Karpas-422 (cell line): ENCODE measurements at regions not wholly inside any gene's neighbourhood (a gene's known extent, or its start where the extent isn't known, plus 50 kb on each side); places are given as distances from the start of the nearest gene placed in this dataset.
"Not testable (repeated sequence)": the region's sequence is repeated elsewhere in the genome, so short reads cannot be mapped to it uniquely, and the experiment has no call there.

Experiments
- DNase-seq: peaks from one replicate; pipeline ENCODE4 v3.0.0-alpha.2; 2015
- H2AFZ ChIP-seq: fragments of 200-600 bp; sonication (generic); 2 replicates; pipeline ENCODE4 v1.6.1; 2014; ENCODE audit warnings: antibody characterized with exemption, low read length, mixed read lengths
- H3K27ac ChIP-seq: fragments of 200-600 bp; sonication (generic); 2 replicates; pipeline ENCODE4 v1.5.1; 2014; ENCODE audit warnings: mild to moderate bottlenecking, low read length, moderate library complexity
- H3K27me3 ChIP-seq: fragments of 200-600 bp; sonication (generic); 2 replicates; pipeline ENCODE4 v1.6.1; 2014; ENCODE audit warnings: low read length, mixed read lengths
- H3K36me3 ChIP-seq: fragments of 200-600 bp; sonication (generic); 2 replicates; pipeline ENCODE4 v1.6.1; 2014; ENCODE audit warnings: low read length, mixed read lengths; ENCODE audit not compliant: insufficient read depth
- H3K4me1 ChIP-seq: fragments of 200-600 bp; sonication (generic); 2 replicates; pipeline ENCODE4 v1.6.1; 2014; ENCODE audit warnings: mild to moderate bottlenecking, low read length, mixed read lengths
- H3K4me2 ChIP-seq: fragments of 200-600 bp; sonication (generic); 2 replicates; pipeline ENCODE4 v1.6.1; 2014; ENCODE audit warnings: low read length, low read depth, mild to moderate bottlenecking; ENCODE audit not compliant: poor library complexity, severe bottlenecking
- H3K4me3 ChIP-seq: fragments of 200-600 bp; sonication (generic); 2 replicates; pipeline ENCODE4 v1.5.1; 2014; ENCODE audit warnings: mild to moderate bottlenecking, antibody characterized with exemption, low read length, mixed read lengths
- H3K79me2 ChIP-seq: fragments of 200-600 bp; sonication (generic); 2 replicates; pipeline ENCODE4 v1.6.1; 2014; ENCODE audit warnings: mild to moderate bottlenecking, low read length, mixed read lengths
- H3K9ac ChIP-seq: fragments of 200-600 bp; sonication (generic); 2 replicates; pipeline ENCODE4 v1.6.0; 2014; ENCODE audit warnings: low read length
- H3K9me2 ChIP-seq: fragments of 200-600 bp; sonication (generic), shearing (Covaris generic); replicated peaks from 2 replicates; pipeline ENCODE4 v1.6.0; 2014; ENCODE audit warnings: mild to moderate bottlenecking, low read length, moderate library complexity; ENCODE audit not compliant: insufficient read depth
- H3K9me3 ChIP-seq: fragments of 300-700, 200-600 bp; sonication (generic); 2 replicates; pipeline ENCODE4 v1.6.1; 2014; ENCODE audit warnings: low read length, mixed read lengths
- H4K20me1 ChIP-seq: fragments of 200-600 bp; sonication (generic); 2 replicates; pipeline ENCODE4 v1.6.1; 2014; ENCODE audit warnings: mild to moderate bottlenecking, antibody characterized with exemption, low read length, low read depth; ENCODE audit not compliant: insufficient read depth

- H4K20me1 ChIP-seq = no peaks in the 10 kb centered on the region
- H3K79me2 ChIP-seq = no peaks in the 10 kb centered on the region
- DNase-seq = no peak
- no peak overlapping the region for H2AFZ ChIP-seq
- no peaks in the 10 kb centered on the region for H3K36me3 ChIP-seq
- no peaks in the 10 kb centered on the region for H3K4me1 ChIP-seq
- no peak overlapping the region for H3K4me2 ChIP-seq
- H3K9me2 ChIP-seq = no peaks in the 10 kb centered on the region
- no peak overlapping the region for H3K4me3 ChIP-seq
- H3K9me3 ChIP-seq = peaks cover 8% of the 10 kb centered on the region; the same call in 1 of the 2 replicates
- no peak overlapping the region for H3K9ac ChIP-seq
- H3K27me3 ChIP-seq = no peaks in the 10 kb centered on the region
- H3K27ac ChIP-seq = no peak overlapping the region
These were observed 1755.4 kb upstream of the ACO1 start for GRCh38 chr9:30628915-30629567.

- Histone ChIP-seq H3K4me2 (no peak overlapping the region), H3K36me3 (no peaks in the 10 kb centered on the region), H3K27me3 (no peaks in the 10 kb centered on the region), H3K9me2 (no peaks in the 10 kb centered on the region), H4K20me1 (no peaks in the 10 kb centered on the region), H3K79me2 (no peaks in the 10 kb centered on the region), H3K9ac (no peak overlapping the region), H3K9me3 (peaks cover 4% of the 10 kb centered on the region; the same call in 1 of the 2 replicates), H3K4me1 (no peaks in the 10 kb centered on the region), H3K4me3 (no peak overlapping the region), H2AFZ (no peak overlapping the region), H3K27ac (no peak overlapping the region)
- no peak for DNase-seq
These were observed 1754.0 kb upstream of the ACO1 start for GRCh38 chr9:30630459-30630858.

GRCh38 chr9:30646639-30647038 is 1737.8 kb upstream of the ACO1 start:
- not testable (repeated sequence) for H3K9me2 ChIP-seq, H3K4me1 ChIP-seq, H2AFZ ChIP-seq, H3K27me3 ChIP-seq, H3K36me3 ChIP-seq, H4K20me1 ChIP-seq, H3K4me3 ChIP-seq, H3K9ac ChIP-seq, H3K4me2 ChIP-seq, H3K27ac ChIP-seq, DNase-seq, H3K79me2 ChIP-seq
- H3K9me3 ChIP-seq = peaks cover 20% of the 10 kb centered on the region

GRCh38 chr9:30661925-30662324 is 1722.5 kb upstream of the ACO1 start:
- DNase-seq = no peak
- Histone ChIP-seq H3K4me3 (no peak overlapping the region), H3K79me2 (no peaks in the 10 kb centered on the region), H3K9me2 (no peaks in the 10 kb centered on the region), H3K4me2 (no peak overlapping the region), H3K27me3 (no peaks in the 10 kb centered on the region), H4K20me1 (no peaks in the 10 kb centered on the region), H3K27ac (no peak overlapping the region), H3K36me3 (no peaks in the 10 kb centered on the region), H3K9ac (no peak overlapping the region), H3K9me3 (peaks cover 10% of the 10 kb centered on the region), H3K4me1 (no peaks in the 10 kb centered on the region), H2AFZ (no peak overlapping the region)

- Histone ChIP-seq H4K20me1 (no peaks in the 10 kb centered on the region), H3K4me2 (no peak overlapping the region), H2AFZ (no peak overlapping the region), H3K36me3 (no peaks in the 10 kb centered on the region), H3K27me3 (no peaks in the 10 kb centered on the region), H3K4me3 (no peak overlapping the region), H3K79me2 (no peaks in the 10 kb centered on the region), H3K9me2 (no peaks in the 10 kb centered on the region), H3K9me3 (peaks cover 22% of the 10 kb centered on the region), H3K27ac (no peak overlapping the region), H3K4me1 (no peaks in the 10 kb centered on the region), H3K9ac (no peak overlapping the region)
- DNase-seq = no peak
These were observed 1713.5 kb upstream of the ACO1 start for GRCh38 chr9:30670805-30671562.

GRCh38 chr9:30673132-30673531 is 1711.3 kb upstream of the ACO1 start:
- no peak overlapping the region for H3K4me2 ChIP-seq
- peaks cover 27% of the 10 kb centered on the region for H3K9me3 ChIP-seq
- H4K20me1 ChIP-seq = no peaks in the 10 kb centered on the region
- no peaks in the 10 kb centered on the region for H3K4me1 ChIP-seq
- H3K27ac ChIP-seq = no peak overlapping the region
- no peaks in the 10 kb centered on the region for H3K36me3 ChIP-seq
- no peak overlapping the region for H3K4me3 ChIP-seq
- no peaks in the 10 kb centered on the region for H3K79me2 ChIP-seq
- H3K27me3 ChIP-seq = no peaks in the 10 kb centered on the region
- no peaks in the 10 kb centered on the region for H3K9me2 ChIP-seq
- no peak for DNase-seq
- H2AFZ ChIP-seq = no peak overlapping the region
- no peak overlapping the region for H3K9ac ChIP-seq

- H3K79me2 ChIP-seq = no peaks in the 10 kb centered on the region
- H2AFZ ChIP-seq = no peak overlapping the region
These were observed 1707.8 kb upstream of the ACO1 start for GRCh38 chr9:30676651-30677050.

GRCh38 chr9:30677221-30677620 is 1707.2 kb upstream of the ACO1 start:
- H3K27ac ChIP-seq = no peak overlapping the region
- H3K4me3 ChIP-seq = no peak overlapping the region
- H3K4me2 ChIP-seq = no peak overlapping the region
- peaks cover 22% of the 10 kb centered on the region for H3K9me3 ChIP-seq
- DNase-seq = no peak
- no peaks in the 10 kb centered on the region for H3K36me3 ChIP-seq
- H3K79me2 ChIP-seq = no peaks in the 10 kb centered on the region
- no peaks in the 10 kb centered on the region for H3K27me3 ChIP-seq
- H3K9ac ChIP-seq = no peak overlapping the region
- H3K9me2 ChIP-seq = no peaks in the 10 kb centered on the region
- no peaks in the 10 kb centered on the region for H4K20me1 ChIP-seq
- H2AFZ ChIP-seq = no peak overlapping the region
- no peaks in the 10 kb centered on the region for H3K4me1 ChIP-seq

More at GRCh38 chr9:30676651-30677050, 1707.8 kb upstream of the ACO1 start:
- Histone ChIP-seq H3K4me3 (no peak overlapping the region), H3K4me2 (no peak overlapping the region), H3K9me2 (no peaks in the 10 kb centered on the region), H3K9ac (no peak overlapping the region), H3K4me1 (no peaks in the 10 kb centered on the region), H3K36me3 (no peaks in the 10 kb centered on the region), H4K20me1 (no peaks in the 10 kb centered on the region), H3K27ac (no peak overlapping the region), H3K27me3 (no peaks in the 10 kb centered on the region), H3K9me3 (peaks cover 27% of the 10 kb centered on the region)
- DNase-seq = no peak
